Smooth muscle cell (in vitro differentiated cells): ENCODE measurements at regions not wholly inside any gene's neighbourhood (a gene's known extent, or its start where the extent isn't known, plus 50 kb on each side); places are given as distances from the start of the nearest gene placed in this dataset.
"Not testable (repeated sequence)": the region's sequence is repeated elsewhere in the genome, so short reads cannot be mapped to it uniquely, and the experiment has no call there.

Experiments used
- DNase-seq: peaks from one replicate; lab custom pipeline; 2025; ENCODE audit not compliant: unreplicated experiment; lab: John Stamatoyannopoulos, UW
- H2AFZ ChIP-seq: fragments of 200-600 bp; sonication (generic); 2 replicates; pipeline ENCODE4 v1.6.0; 2016; ENCODE audit warnings: antibody characterized with exemption, low read depth, mild to moderate bottlenecking
- H3F3A ChIP-seq: fragments of 200-600 bp; sonication (generic); 2 replicates; pipeline ENCODE4 v1.6.0; 2017; ENCODE audit warnings: antibody characterized with exemption, low read depth
- H3K27ac ChIP-seq: fragments of 200-600 bp; sonication (generic); 2 replicates; pipeline ENCODE4 v1.5.1; 2016; ENCODE audit warnings: low read depth, mild to moderate bottlenecking
- H3K27me3 ChIP-seq: fragments of 200-600 bp; sonication (generic); 2 replicates; pipeline ENCODE4 v1.6.1; 2016; ENCODE audit warnings: low read depth, mild to moderate bottlenecking
- H3K36me3 ChIP-seq: fragments of 200-600 bp; sonication (generic); 2 replicates; pipeline ENCODE4 v1.5.1; 2016; ENCODE audit warnings: low read depth
- H3K4me1 ChIP-seq: fragments of 200-600 bp; sonication (generic); 2 replicates; pipeline ENCODE4 v1.5.1; 2016; ENCODE audit warnings: low read depth
- H3K4me2 ChIP-seq: fragments of 200-600 bp; sonication (generic); 2 replicates; pipeline ENCODE4 v1.6.0; 2016; ENCODE audit warnings: mild to moderate bottlenecking
- H3K4me3 ChIP-seq: fragments of 200-600 bp; sonication (generic); 2 replicates; pipeline ENCODE4 v1.5.1; 2016; ENCODE audit warnings: mild to moderate bottlenecking
- H3K79me2 ChIP-seq: fragments of 200-600 bp; sonication (generic); 2 replicates; pipeline ENCODE4 v1.6.0; 2016; ENCODE audit warnings: low read depth, mild to moderate bottlenecking
- H3K9ac ChIP-seq: fragments of 200-600 bp; sonication (generic); 2 replicates; pipeline ENCODE4 v1.6.0; 2016; ENCODE audit warnings: low read depth
- H3K9me3 ChIP-seq: fragments of 200-600 bp; sonication (generic); replicated peaks from 2 replicates; pipeline ENCODE4 v1.5.1; 2016; ENCODE audit warnings: low read depth
- H4K20me1 ChIP-seq: fragments of 200-600 bp; sonication (generic); 2 replicates; pipeline ENCODE4 v1.6.0; 2016; ENCODE audit warnings: low read depth
- WGBS: methylation state at CpG from one replicate; pipeline ENCODE4 v1.1.7; 2016; ENCODE audit warnings: low lambda C conversion rate; 5-methylcytosine and 5-hydroxymethylcytosine counted together
- TF ChIP-seq, protein P1 (sequence below): fragments of 200-600 bp; sonication (generic); IDR thresholded peaks from 2 replicates; pipeline ENCODE4 v1.5.1; 2017; ENCODE audit warnings: borderline replicate concordance, mild to moderate bottlenecking, antibody characterized with exemption; ENCODE audit not compliant: insufficient read depth, poor library complexity, severe bottlenecking

DNA sequence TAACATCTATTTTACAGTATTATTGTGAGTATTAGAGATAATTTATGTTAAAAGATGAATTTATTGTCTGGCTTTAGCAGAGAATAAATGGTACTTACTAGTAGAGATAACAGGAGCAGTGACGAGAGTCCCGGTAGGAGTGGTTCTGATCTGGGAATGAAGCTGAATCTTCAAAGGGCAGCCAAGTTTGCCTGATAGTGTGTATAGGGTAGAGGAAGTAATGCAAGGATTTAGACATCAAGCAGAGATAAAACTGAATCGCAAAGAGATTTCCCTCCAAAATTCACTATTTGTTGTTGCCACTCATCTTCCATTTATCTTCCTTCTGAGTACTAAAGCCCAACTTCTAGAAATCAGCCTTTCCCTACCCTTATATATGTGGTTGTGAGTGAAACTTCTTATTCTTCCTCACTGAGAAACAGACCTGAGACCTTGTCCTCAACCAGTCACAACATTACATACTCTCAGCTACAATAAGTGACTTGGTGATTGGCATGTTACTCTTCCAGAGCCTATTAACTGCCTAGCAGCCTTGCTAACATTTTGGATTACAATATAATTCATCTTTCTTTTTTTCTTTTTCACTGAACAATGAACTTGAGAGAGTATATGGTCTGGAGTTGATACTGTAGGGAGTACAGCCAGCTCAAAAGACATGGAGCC lies 692.7 kb upstream of the ZNF385D start:
- H3K4me2 ChIP-seq = no peak overlapping the region
- WGBS = 71% methylated on average over 3 of the region's 3 CpGs
- no peaks in the 10 kb centered on the region for H3K4me1 ChIP-seq
- H3K36me3 ChIP-seq = no peaks in the 10 kb centered on the region
- H4K20me1 ChIP-seq = no peaks in the 10 kb centered on the region
- no peak overlapping the region for H3K4me3 ChIP-seq
- H3K9ac ChIP-seq = no peak overlapping the region
- H3K27me3 ChIP-seq = no peaks in the 10 kb centered on the region
- H3K79me2 ChIP-seq = no peaks in the 10 kb centered on the region
- H3K27ac ChIP-seq = no peak overlapping the region
- no peaks in the 10 kb centered on the region for H3K9me3 ChIP-seq
- no peak overlapping the region for H2AFZ ChIP-seq
- TF ChIP-seq, protein P1, sequence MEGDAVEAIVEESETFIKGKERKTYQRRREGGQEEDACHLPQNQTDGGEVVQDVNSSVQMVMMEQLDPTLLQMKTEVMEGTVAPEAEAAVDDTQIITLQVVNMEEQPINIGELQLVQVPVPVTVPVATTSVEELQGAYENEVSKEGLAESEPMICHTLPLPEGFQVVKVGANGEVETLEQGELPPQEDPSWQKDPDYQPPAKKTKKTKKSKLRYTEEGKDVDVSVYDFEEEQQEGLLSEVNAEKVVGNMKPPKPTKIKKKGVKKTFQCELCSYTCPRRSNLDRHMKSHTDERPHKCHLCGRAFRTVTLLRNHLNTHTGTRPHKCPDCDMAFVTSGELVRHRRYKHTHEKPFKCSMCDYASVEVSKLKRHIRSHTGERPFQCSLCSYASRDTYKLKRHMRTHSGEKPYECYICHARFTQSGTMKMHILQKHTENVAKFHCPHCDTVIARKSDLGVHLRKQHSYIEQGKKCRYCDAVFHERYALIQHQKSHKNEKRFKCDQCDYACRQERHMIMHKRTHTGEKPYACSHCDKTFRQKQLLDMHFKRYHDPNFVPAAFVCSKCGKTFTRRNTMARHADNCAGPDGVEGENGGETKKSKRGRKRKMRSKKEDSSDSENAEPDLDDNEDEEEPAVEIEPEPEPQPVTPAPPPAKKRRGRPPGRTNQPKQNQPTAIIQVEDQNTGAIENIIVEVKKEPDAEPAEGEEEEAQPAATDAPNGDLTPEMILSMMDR = no peak
- no peaks in the 10 kb centered on the region for H3F3A ChIP-seq
- no peak for DNase-seq

DNA sequence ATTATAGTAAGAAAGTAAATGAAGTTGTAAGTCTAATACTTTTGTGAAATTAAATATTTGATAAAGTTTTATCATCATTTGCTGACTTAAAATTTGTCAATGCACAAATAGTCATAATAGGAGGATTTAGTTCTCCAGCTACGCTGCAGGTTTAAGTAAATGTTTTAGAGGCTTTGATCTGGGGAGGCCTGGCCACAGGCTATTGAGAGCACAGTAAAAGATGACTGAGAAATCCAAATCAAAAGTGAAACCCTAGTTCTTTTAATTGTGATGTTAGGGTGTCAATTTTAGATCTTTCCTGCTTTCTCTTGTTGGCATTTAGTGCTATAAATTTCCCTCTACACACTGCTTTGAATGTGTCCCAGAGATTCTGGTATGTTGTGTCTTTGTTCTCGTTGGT lies 694.3 kb upstream of the ZNF385D start:
- H3F3A ChIP-seq, H3K79me2 ChIP-seq, H3K4me2 ChIP-seq, H3K9me3 ChIP-seq, H3K9ac ChIP-seq, H3K4me3 ChIP-seq, H2AFZ ChIP-seq, DNase-seq, H3K4me1 ChIP-seq, H3K27me3 ChIP-seq, H3K36me3 ChIP-seq, H3K27ac ChIP-seq, H4K20me1 ChIP-seq: not testable (repeated sequence)
- 86% methylated on average over 2 of the region's 2 CpGs for WGBS

DNA sequence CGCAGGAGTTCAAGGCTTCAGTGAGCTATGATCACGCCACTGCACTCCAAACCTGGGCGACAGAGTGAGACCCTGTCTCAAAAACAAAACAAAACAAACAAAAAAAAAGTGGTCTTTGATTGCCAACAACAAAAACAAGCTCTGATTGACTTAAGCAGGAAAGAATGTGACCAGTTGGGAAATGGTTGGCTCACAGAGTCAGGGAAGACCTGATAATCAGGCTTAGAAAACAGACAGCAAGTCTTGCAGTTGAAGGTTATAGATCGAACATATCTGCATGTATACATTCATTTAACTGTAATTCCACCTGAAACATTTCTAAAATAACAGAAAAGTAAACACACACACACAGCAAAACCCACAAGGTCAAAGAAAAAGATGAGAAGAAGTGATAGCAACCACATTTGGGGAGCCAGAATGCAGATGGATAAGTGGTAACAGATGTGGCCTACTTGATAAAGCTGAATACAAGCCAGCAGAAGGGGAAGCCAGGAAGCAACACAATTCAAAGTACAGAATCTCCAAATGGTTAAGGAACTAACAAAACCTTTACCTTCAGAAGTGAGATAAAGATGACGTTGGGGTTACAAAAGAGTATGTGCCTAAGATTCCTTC lies 699.9 kb upstream of the ZNF385D start:
- no peaks in the 10 kb centered on the region for H4K20me1 ChIP-seq
- H3K4me3 ChIP-seq = no peak overlapping the region
- no peaks in the 10 kb centered on the region for H3F3A ChIP-seq
- H3K27me3 ChIP-seq = no peaks in the 10 kb centered on the region
- H3K4me1 ChIP-seq = no peaks in the 10 kb centered on the region
- TF ChIP-seq, protein P1 = no peak
- H3K4me2 ChIP-seq = no peak overlapping the region
- no peak for DNase-seq
- no peaks in the 10 kb centered on the region for H3K9me3 ChIP-seq
- no peak overlapping the region for H3K27ac ChIP-seq
- WGBS = 86% methylated on average over 5 of the region's 5 CpGs
- no peaks in the 10 kb centered on the region for H3K36me3 ChIP-seq
- H3K79me2 ChIP-seq = no peaks in the 10 kb centered on the region
- no peak overlapping the region for H2AFZ ChIP-seq
- H3K9ac ChIP-seq = no peak overlapping the region

DNA sequence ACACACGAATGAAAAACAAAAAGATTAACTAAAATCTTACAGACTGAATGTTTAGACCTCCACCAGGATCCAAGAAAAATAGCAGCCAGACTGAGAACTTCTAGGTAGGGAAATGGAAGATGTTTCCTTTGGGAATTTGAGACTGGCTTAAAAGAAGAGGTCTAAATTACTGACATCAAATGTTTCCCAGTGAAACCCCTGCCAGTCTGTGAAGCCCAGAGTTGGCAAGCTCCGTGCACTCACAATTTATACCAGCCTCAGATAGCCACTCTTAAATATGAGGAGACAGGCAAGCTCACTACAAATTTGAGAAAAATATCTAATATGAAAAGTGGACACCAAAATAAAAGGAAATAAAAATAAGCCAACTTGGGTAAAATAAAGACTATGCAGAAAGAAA lies 700.5 kb upstream of the ZNF385D start:
- no peaks in the 10 kb centered on the region for H3F3A ChIP-seq
- H3K4me3 ChIP-seq = no peak overlapping the region
- H2AFZ ChIP-seq = no peak overlapping the region
- no peak for DNase-seq
- H3K4me1 ChIP-seq = no peaks in the 10 kb centered on the region
- H3K27me3 ChIP-seq = no peaks in the 10 kb centered on the region
- H3K9ac ChIP-seq = no peak overlapping the region
- TF ChIP-seq, protein P1 = no peak
- no peaks in the 10 kb centered on the region for H3K79me2 ChIP-seq
- no peak overlapping the region for H3K27ac ChIP-seq
- H3K9me3 ChIP-seq = no peaks in the 10 kb centered on the region
- no peak overlapping the region for H3K4me2 ChIP-seq
- H4K20me1 ChIP-seq = no peaks in the 10 kb centered on the region
- WGBS = 82% methylated on average over 2 of the region's 2 CpGs
- no peaks in the 10 kb centered on the region for H3K36me3 ChIP-seq
